ENCODE measurements at regions not wholly inside any gene's neighbourhood (a gene's known extent, or its start where the extent isn't known, plus 50 kb on each side); places are given as distances from the start of the nearest gene placed in this dataset.

DNA sequence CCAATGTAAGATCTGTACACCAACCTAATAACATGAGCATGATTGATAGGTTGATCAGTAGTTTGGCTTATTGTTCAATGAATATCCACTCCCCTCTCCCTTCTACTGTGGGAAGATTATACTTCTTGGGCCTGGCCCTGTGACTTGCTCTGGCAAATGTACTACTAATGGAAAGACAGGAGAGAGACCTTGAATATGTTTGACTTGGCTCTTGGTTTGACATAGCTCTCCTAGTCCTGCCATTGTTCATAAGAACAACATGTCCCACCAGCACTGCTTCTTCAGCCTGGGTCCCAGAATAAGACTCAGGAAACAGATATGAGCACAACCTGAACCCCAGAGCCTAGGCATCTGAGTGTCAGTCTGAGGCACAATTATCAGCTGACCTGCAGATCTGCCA is 112.8 kb upstream of the RESF1 start:
- no peak for FAIRE-seq
- no peak for TF ChIP-seq TAF7 (optimal IDR thresholded peaks at IDR 0.05; ENCODE audit: borderline replicate concordance, low read depth, low read length)
- no peak for TF ChIP-seq SIN3A (conservative IDR thresholded peaks at IDR 0.05 in 1 of 2, IDR thresholded peaks at IDR 0.05 in 1 of 2; ENCODE audit: low read depth in 1 of 2, low read length in 2 of 2)
- no peak for TF ChIP-seq POLR2A (IDR thresholded peaks at IDR 0.05; ENCODE audit: control extremely low read depth in 1 of 2, low read depth in 2 of 2, low read length in 2 of 2)
- TF ChIP-seq, protein P1, sequence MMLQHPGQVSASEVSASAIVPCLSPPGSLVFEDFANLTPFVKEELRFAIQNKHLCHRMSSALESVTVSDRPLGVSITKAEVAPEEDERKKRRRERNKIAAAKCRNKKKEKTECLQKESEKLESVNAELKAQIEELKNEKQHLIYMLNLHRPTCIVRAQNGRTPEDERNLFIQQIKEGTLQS (IDR thresholded peaks at IDR 0.05; ENCODE audit: insufficient read depth, low read depth, low read length): no peak
- TF ChIP-seq, protein P2, sequence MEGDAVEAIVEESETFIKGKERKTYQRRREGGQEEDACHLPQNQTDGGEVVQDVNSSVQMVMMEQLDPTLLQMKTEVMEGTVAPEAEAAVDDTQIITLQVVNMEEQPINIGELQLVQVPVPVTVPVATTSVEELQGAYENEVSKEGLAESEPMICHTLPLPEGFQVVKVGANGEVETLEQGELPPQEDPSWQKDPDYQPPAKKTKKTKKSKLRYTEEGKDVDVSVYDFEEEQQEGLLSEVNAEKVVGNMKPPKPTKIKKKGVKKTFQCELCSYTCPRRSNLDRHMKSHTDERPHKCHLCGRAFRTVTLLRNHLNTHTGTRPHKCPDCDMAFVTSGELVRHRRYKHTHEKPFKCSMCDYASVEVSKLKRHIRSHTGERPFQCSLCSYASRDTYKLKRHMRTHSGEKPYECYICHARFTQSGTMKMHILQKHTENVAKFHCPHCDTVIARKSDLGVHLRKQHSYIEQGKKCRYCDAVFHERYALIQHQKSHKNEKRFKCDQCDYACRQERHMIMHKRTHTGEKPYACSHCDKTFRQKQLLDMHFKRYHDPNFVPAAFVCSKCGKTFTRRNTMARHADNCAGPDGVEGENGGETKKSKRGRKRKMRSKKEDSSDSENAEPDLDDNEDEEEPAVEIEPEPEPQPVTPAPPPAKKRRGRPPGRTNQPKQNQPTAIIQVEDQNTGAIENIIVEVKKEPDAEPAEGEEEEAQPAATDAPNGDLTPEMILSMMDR (IDR thresholded peaks at IDR 0.05; ENCODE audit: control extremely low read depth in 1 of 3, insufficient read depth in 1 of 3, low read depth in 1 of 3, low read length in 3 of 3): no peak
- TF ChIP-seq, protein P3, sequence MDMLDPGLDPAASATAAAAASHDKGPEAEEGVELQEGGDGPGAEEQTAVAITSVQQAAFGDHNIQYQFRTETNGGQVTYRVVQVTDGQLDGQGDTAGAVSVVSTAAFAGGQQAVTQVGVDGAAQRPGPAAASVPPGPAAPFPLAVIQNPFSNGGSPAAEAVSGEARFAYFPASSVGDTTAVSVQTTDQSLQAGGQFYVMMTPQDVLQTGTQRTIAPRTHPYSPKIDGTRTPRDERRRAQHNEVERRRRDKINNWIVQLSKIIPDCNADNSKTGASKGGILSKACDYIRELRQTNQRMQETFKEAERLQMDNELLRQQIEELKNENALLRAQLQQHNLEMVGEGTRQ (IDR thresholded peaks at IDR 0.05; ENCODE audit: low read length): no peak
- no peak for TF ChIP-seq CBX8 (IDR thresholded peaks at IDR 0.05; ENCODE audit: borderline replicate concordance, low read depth, low read length)
- no peak for TF ChIP-seq TEAD4 (IDR thresholded peaks at IDR 0.05; ENCODE audit: low read depth, low read length)
- TF ChIP-seq SIRT6 (IDR thresholded peaks at IDR 0.05; ENCODE audit: low read length): no peak
- no peak for TF ChIP-seq NRF1 (IDR thresholded peaks at IDR 0.05; ENCODE audit: low read depth, low read length)
- no peak for TF ChIP-seq SP1 (IDR thresholded peaks at IDR 0.05; ENCODE audit: low read depth, low read length)
- no peak for TF ChIP-seq SAP30 (IDR thresholded peaks at IDR 0.05; ENCODE audit: insufficient read depth, insufficient replicate concordance, low read length)

More for the DNA sequence above, 112.8 kb upstream of the RESF1 start:
- Histone ChIP-seq H3K4me1 (replicated peaks in 1 of 4; ENCODE audit: control insufficient read depth in 3 of 4, insufficient read depth in 4 of 4, low read length in 3 of 4) (no peaks in the 10 kb centered on the region), H2BK20ac (ENCODE audit: low read length) (no peak overlapping the region), H4K5ac (ENCODE audit: insufficient read length, low read depth, low read length) (no peak overlapping the region), H2AK5ac (ENCODE audit: low read depth, low read length) (no peak overlapping the region), H3K36me3 (ENCODE audit: control insufficient read depth in 2 of 4, insufficient read depth in 4 of 4, low read length in 3 of 4) (no peaks in the 10 kb centered on the region), H3K4me3 (ENCODE audit: extremely low read depth in 1 of 4, insufficient read depth in 2 of 4, low read depth in 3 of 4, low read length in 4 of 4) (no peak overlapping the region), H3K27ac (ENCODE audit: low read depth, low read length) (no peak overlapping the region), H3K79me1 (ENCODE audit: low read depth, low read length) (no peaks in the 10 kb centered on the region), H4K20me1 (replicated peaks in 1 of 2; ENCODE audit: control insufficient read depth in 1 of 2, insufficient read depth in 2 of 2, low read length in 2 of 2) (no peaks in the 10 kb centered on the region), H3K79me2 (ENCODE audit: control insufficient read depth in 1 of 2, insufficient read depth in 2 of 2, low read length in 2 of 2) (no peaks in the 10 kb centered on the region), H3K27me3 (replicated peaks in 1 of 4; ENCODE audit: control insufficient read depth in 3 of 4, extremely low read depth in 1 of 4, insufficient read depth in 3 of 4, low read length in 3 of 4) (no peaks in the 10 kb centered on the region), H3K18ac (ENCODE audit: extremely low read depth, low read length) (no peak overlapping the region), H3K4me2 (ENCODE audit: insufficient read depth in 1 of 2, low read depth in 2 of 2, low read length in 2 of 2) (no peak overlapping the region), H4K8ac (ENCODE audit: extremely low read depth, insufficient read depth, low read length) (no peak overlapping the region), H2BK12ac (ENCODE audit: low read depth, low read length) (no peak overlapping the region), H3K56ac (replicated peaks; ENCODE audit: insufficient read length, low read depth, low read length) (no peak overlapping the region), H3K9me3 (ENCODE audit: insufficient read depth in 2 of 2, low read depth in 1 of 2, low read length in 1 of 2) (peaks cover 32 to 42% of the 10 kb centered on the region in 2 experiments), H3K4ac (replicated peaks; ENCODE audit: insufficient read length, low read depth, low read length) (no peak overlapping the region), H3K23me2 (ENCODE audit: low read depth, low read length) (no peaks in the 10 kb centered on the region), H3K9ac (replicated peaks in 1 of 4; ENCODE audit: extremely low read depth in 1 of 4, low read depth in 3 of 4, low read length in 3 of 4) (no peak overlapping the region), H3K14ac (ENCODE audit: insufficient read length) (no peak overlapping the region), H2BK15ac (ENCODE audit: low read length) (no peak overlapping the region), H2BK5ac (ENCODE audit: low read depth, low read length) (no peak overlapping the region), H2BK120ac (replicated peaks; ENCODE audit: low read depth, low read length) (no peak overlapping the region), H3K23ac (ENCODE audit: insufficient read length) (no peak overlapping the region), H4K91ac (replicated peaks; ENCODE audit: insufficient read length, low read length) (no peak overlapping the region), H2AFZ (ENCODE audit: low read length) (no peak overlapping the region)
- CTCF ChIA-PET (ENCODE audit: partially characterized antibody): no interaction called here
- DNase-seq (ENCODE audit: low read depth in 1 of 2, low spot score in 2 of 2): no peak
- POLR2A ChIA-PET (ENCODE audit: partially characterized antibody): no interaction called here

Measured in H1 (cell line).